GM23248 (cell line): ENCODE measurements at regions not wholly inside any gene's neighbourhood (a gene's known extent, or its start where the extent isn't known, plus 50 kb on each side); places are given as distances from the start of the nearest gene placed in this dataset.

Experiments used
- EZH2 ChIP-seq: fragments of 200-600 bp; sonication (generic); IDR thresholded peaks from 2 replicates; pipeline ENCODE4 v1.6.1; 2018; ENCODE audit warnings: antibody characterized with exemption, mild to moderate bottlenecking; ENCODE audit not compliant: insufficient read depth, poor library complexity, severe bottlenecking
- EZH2phosphoT487 ChIP-seq: fragments of 200-600 bp; sonication (generic); IDR thresholded peaks from 2 replicates; pipeline ENCODE4 v1.6.1; 2018; ENCODE audit warnings: antibody characterized with exemption, moderate library complexity, mild to moderate bottlenecking, low read depth; ENCODE audit not compliant: insufficient read depth

DNA sequence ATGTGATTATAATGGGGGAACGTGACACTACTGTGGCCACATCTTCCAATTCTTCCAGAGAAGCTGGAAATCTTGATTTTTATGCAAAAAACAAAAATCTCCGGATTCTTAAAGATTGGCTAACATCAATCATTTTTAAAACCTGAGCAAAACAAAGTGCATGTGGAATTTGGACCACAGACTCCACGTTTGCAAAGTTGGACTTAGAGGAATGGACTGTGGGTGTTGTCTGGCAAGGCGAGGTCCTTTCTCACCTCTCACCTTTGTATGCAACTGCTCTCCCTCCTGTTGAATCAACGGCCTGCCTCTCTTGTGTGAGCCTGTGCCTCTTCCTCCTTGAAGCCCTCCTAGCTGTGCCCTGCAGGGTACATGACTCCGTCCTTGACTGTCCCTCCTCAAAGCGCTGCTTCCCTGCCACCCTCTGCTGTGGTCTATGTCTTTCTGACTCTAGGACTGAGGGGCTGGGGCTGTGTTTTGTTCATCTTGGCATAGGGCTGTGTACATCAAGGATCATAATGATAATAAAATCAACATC is 122.4 kb downstream of the PHETA1 start:
- TF ChIP-seq EZH2 (no peak), EZH2phosphoT487 (no peak)
